ENCODE measurements at regions not wholly inside any gene's neighbourhood (a gene's known extent, or its start where the extent isn't known, plus 50 kb on each side); places are given as distances from the start of the nearest gene placed in this dataset.

GRCh38 chr13:61831026-61831425, 415.4 kb upstream of the PCDH20 start:
- no peak for ATAC-seq (ENCODE audit: poor library complexity)
- ChIA-PET POLR2A (no interaction called here), CTCF (no interaction called here)
- H3K36me3 Mint-ChIP-seq (ENCODE audit: low read depth) = no peaks in the 10 kb centered on the region
- H3K4me1 Mint-ChIP-seq (ENCODE audit: low read depth) = no peaks in the 10 kb centered on the region
- DNase-seq = no peak
- H3K27me3 Mint-ChIP-seq = no peaks in the 10 kb centered on the region
- H3K27ac ChIP-seq (ENCODE audit: low read depth in 1 of 2, low read length in 2 of 2) = no peak overlapping the region
- no peaks in the 10 kb centered on the region for H3K4me1 ChIP-seq (ENCODE audit: insufficient read depth, low read length)
- TF ChIP-seq, protein P1, sequence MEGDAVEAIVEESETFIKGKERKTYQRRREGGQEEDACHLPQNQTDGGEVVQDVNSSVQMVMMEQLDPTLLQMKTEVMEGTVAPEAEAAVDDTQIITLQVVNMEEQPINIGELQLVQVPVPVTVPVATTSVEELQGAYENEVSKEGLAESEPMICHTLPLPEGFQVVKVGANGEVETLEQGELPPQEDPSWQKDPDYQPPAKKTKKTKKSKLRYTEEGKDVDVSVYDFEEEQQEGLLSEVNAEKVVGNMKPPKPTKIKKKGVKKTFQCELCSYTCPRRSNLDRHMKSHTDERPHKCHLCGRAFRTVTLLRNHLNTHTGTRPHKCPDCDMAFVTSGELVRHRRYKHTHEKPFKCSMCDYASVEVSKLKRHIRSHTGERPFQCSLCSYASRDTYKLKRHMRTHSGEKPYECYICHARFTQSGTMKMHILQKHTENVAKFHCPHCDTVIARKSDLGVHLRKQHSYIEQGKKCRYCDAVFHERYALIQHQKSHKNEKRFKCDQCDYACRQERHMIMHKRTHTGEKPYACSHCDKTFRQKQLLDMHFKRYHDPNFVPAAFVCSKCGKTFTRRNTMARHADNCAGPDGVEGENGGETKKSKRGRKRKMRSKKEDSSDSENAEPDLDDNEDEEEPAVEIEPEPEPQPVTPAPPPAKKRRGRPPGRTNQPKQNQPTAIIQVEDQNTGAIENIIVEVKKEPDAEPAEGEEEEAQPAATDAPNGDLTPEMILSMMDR (IDR thresholded peaks at IDR 0.05) = no peak
- intact Hi-C loops (cut with DNase I, micrococcal nuclease) = no loop called here
- no peaks in the 10 kb centered on the region for H3K36me3 ChIP-seq (ENCODE audit: insufficient read depth, low read length)
- H3K4me3 Mint-ChIP-seq = no peak overlapping the region
- H3K4me3 ChIP-seq (ENCODE audit: low read length) = no peak overlapping the region
- H3K27me3 ChIP-seq (ENCODE audit: control insufficient read depth in 1 of 2, insufficient read depth in 2 of 2, low read length in 2 of 2) = no peaks in the 10 kb centered on the region
- no peaks in the 10 kb centered on the region for H3K9me3 ChIP-seq (ENCODE audit: control insufficient read depth in 1 of 2, insufficient read depth in 1 of 2, low read length in 2 of 2)
- no peak overlapping the region for H3K27ac Mint-ChIP-seq
- H3K9me3 Mint-ChIP-seq = peaks cover 6% of the 10 kb centered on the region

- Histone ChIP-seq H3K4me1 (ENCODE audit: insufficient read depth, low read length) (no peaks in the 10 kb centered on the region), H3K4me3 (ENCODE audit: low read length) (no peak overlapping the region), H3K27ac (ENCODE audit: low read depth in 1 of 2, low read length in 2 of 2) (no peak overlapping the region), H3K9me3 (ENCODE audit: control insufficient read depth in 1 of 2, insufficient read depth in 1 of 2, low read length in 2 of 2) (no peaks in the 10 kb centered on the region), H3K27me3 (ENCODE audit: control insufficient read depth in 1 of 2, insufficient read depth in 2 of 2, low read length in 2 of 2) (no peaks in the 10 kb centered on the region), H3K36me3 (ENCODE audit: insufficient read depth, low read length) (no peaks in the 10 kb centered on the region)
- Mint-ChIP-seq H3K36me3 (ENCODE audit: low read depth) (no peaks in the 10 kb centered on the region), H3K27ac (no peak overlapping the region), H3K27me3 (no peaks in the 10 kb centered on the region), H3K4me1 (ENCODE audit: low read depth) (no peaks in the 10 kb centered on the region), H3K9me3 (peaks cover 6% of the 10 kb centered on the region), H3K4me3 (no peak overlapping the region)
- POLR2A ChIA-PET = no interaction called here
- DNase-seq (no peak), ATAC-seq (ENCODE audit: poor library complexity) (no peak)
- TF ChIP-seq, protein P1 (IDR thresholded peaks at IDR 0.05) = no peak
- CTCF ChIA-PET = no interaction called here
- intact Hi-C loops (cut with DNase I, micrococcal nuclease) = no loop called here
Observed at GRCh38 chr13:61830475-61830874, 414.8 kb upstream of the PCDH20 start.

- no peaks in the 10 kb centered on the region for H3K27me3 ChIP-seq (ENCODE audit: control insufficient read depth in 1 of 2, insufficient read depth in 2 of 2, low read length in 2 of 2)
- Mint-ChIP-seq H3K4me1 (ENCODE audit: low read depth) (no peaks in the 10 kb centered on the region), H3K27me3 (no peaks in the 10 kb centered on the region), H3K4me3 (no peak overlapping the region), H3K27ac (no peak overlapping the region), H3K9me3 (peaks cover 11% of the 10 kb centered on the region), H3K36me3 (ENCODE audit: low read depth) (no peaks in the 10 kb centered on the region)
- no peak overlapping the region for H3K4me3 ChIP-seq (ENCODE audit: low read length)
- no peak overlapping the region for H3K27ac ChIP-seq (ENCODE audit: low read depth in 1 of 2, low read length in 2 of 2)
- H3K36me3 ChIP-seq (ENCODE audit: insufficient read depth, low read length) = no peaks in the 10 kb centered on the region
- intact Hi-C loops (cut with DNase I, micrococcal nuclease) = no loop called here
- H3K9me3 ChIP-seq (ENCODE audit: control insufficient read depth in 1 of 2, insufficient read depth in 1 of 2, low read length in 2 of 2) = no peaks in the 10 kb centered on the region
- ATAC-seq (ENCODE audit: poor library complexity) = no peak
- TF ChIP-seq, protein P1 (IDR thresholded peaks at IDR 0.05) = no peak
- no peaks in the 10 kb centered on the region for H3K4me1 ChIP-seq (ENCODE audit: insufficient read depth, low read length)
- DNase-seq = no peak
- ChIA-PET POLR2A (no interaction called here), CTCF (no interaction called here)
Observed at GRCh38 chr13:61824168-61824567, 408.5 kb upstream of the PCDH20 start.
